IPS-18c (cell line): ENCODE measurements at regions not wholly inside any gene's neighbourhood (a gene's known extent, or its start where the extent isn't known, plus 50 kb on each side); places are given as distances from the start of the nearest gene placed in this dataset.
"Not testable (repeated sequence)": the region's sequence is repeated elsewhere in the genome, so short reads cannot be mapped to it uniquely, and the experiment has no call there.

Experiments used
- H3K4me3 ChIP-seq: 2 replicates; pipeline ENCODE4 v1.7.0; 2013; ENCODE audit warnings: low read depth, mild to moderate bottlenecking, low read length, moderate library complexity; ENCODE audit not compliant: insufficient read depth
- H3K9me3 ChIP-seq: one replicate; pipeline ENCODE4 v1.6.1; 2013; ENCODE audit warnings: mild to moderate bottlenecking, low read length, moderate library complexity; ENCODE audit not compliant: control insufficient read depth, insufficient read depth

DNA sequence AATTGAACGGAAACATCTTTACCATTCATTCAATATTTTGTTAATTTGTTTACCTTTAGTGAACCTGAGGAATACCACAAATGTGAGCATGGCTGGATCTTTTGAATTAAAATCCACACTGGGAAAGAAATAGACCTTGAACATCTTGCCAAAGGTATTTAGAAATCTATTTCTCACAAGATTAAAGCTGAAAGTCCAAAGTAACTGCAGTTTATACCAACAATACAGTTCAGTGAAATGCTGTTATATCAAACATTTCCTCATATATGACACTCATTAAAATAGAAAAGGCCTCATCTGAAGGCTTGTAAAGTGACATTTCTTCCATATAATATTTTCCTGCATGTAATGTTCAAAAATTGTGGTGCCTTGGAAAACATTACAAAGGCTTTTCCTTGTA is 166.5 kb upstream of the HAND2 start:
- H3K9me3 ChIP-seq, result no peaks in the 10 kb centered on the region
- H3K4me3 ChIP-seq, result no peak overlapping the region

DNA sequence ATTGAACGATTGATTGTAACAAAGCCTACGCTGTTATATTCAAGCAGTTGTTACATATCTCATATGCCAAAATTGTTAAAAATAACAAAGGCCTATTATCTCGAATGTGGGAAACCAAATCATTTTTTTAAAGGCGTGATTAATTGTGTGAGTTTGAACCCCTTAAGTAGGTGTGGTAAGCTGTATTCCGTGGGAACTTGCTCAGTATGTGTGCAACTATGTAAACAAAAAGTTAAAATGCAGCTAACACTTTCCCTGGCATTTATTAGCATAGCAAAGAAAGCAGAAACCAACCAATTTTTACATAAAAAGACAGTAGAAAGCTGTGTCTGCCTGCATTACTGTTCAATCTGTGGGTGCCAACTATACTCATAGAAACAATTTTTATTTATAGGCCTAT is 166.0 kb upstream of the HAND2 start:
- Histone ChIP-seq H3K4me3 (no peak overlapping the region), H3K9me3 (no peaks in the 10 kb centered on the region)

DNA sequence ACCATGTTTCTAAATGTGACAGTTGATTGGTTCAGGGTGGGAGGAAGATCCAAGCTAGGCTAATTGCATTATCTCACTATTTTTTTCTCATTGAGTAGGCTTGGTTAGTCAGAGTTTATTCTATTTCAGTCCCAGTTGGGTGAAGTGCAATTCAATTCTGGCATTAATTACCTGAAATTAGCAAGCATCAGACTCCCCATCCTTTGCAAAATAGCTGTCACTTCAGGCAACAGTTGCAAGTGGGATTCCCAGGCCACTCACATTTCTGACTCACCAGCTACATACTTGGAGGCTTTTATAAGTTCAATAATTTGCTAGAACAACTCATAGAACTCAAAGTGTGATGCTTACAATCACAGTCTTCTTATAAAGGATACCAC is 155.8 kb upstream of the HAND2 start:
- Histone ChIP-seq H3K4me3 (no peak overlapping the region), H3K9me3 (no peaks in the 10 kb centered on the region)

DNA sequence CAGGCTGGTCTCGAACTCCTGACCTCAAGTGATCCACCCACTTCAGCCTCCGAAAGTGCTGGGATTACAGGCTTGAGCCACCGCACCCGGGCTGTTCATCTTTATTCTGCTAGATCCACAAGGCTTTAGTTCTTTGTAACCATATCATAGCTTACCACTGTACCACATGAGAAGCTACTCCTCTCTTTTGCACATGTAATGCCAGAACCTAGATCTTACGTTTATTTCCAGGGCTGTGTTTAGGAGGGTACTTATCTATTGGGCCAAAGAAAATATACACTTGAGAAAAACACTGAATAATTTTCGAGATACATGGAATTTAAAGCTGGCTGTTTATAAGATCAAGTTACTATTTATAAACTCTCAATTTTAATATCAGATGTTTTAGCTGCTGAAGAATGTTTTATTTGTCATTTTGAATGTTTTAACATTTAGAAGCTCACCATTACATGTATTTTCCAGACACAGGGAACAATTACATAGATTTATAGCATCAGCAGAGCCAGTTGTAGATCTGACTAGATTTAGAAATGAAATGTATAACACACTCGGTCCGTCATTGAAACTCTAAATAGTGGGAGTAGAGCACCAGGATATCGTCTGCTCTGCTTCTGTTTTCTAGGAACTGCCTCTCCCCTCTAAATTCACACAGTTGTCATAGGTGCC is 155.3 kb upstream of the HAND2 start:
- H3K4me3 ChIP-seq, result no peak overlapping the region
- no peaks in the 10 kb centered on the region for H3K9me3 ChIP-seq

DNA sequence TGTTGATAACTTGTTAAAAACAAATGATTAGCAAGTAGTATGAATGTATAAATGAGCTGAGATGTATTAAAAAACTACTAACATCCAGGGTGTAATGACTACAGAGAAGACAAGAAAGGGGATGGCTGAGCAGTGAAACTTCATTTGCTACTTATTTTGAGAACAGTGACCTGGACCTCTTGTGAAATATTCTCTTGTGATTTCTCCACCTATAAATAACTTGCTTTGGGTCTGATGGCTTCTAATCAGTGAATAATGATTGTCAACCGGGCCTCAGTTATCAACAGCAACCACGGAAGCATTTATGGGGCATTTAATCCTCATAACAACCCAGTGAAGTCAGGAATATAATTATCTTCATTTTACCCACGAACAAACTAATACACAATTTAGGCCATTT is 154.2 kb upstream of the HAND2 start:
- no peaks in the 10 kb centered on the region for H3K9me3 ChIP-seq
- no peak overlapping the region for H3K4me3 ChIP-seq

DNA sequence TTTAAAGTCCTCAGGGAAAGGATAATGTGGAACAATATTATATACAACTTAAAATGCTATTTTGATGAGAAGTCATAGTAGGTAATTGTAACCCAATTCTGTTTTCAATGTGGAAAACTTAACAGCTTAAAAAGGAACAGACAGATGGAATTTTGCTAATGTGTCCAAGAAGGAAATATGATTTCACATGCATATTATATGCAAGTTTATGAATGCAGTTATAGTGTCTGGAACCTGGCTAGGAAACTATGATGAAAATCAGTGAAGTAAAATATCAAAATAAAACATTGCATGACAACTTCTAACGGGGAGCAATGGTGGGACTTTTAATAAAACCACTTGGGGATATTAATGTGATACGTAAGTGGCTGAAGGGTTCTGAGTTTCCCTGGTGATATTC is 152.6 kb upstream of the HAND2 start:
- Histone ChIP-seq H3K9me3 (no peaks in the 10 kb centered on the region), H3K4me3 (no peak overlapping the region)

DNA sequence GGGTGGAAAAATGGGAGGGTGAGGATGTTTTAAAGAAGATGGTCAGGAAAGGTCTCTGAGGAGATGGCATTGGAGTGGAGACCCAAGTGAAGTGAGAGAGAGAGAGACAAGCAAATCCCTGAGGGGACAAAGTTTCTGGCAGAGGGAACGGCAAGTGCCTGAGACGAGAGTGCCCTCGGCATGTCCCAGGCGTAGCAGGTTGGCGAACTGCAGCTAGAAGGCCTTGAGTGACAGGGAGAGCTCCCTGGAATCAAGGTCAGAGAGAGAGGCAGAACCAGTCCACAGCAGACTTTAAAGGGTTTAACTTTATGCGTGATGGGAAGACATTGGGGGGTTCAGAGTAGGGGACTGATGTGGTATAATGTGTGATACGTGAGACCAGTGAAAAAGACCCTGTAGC is 150.2 kb upstream of the HAND2 start:
- Histone ChIP-seq H3K4me3 (no peak overlapping the region), H3K9me3 (peaks cover 2% of the 10 kb centered on the region)

DNA sequence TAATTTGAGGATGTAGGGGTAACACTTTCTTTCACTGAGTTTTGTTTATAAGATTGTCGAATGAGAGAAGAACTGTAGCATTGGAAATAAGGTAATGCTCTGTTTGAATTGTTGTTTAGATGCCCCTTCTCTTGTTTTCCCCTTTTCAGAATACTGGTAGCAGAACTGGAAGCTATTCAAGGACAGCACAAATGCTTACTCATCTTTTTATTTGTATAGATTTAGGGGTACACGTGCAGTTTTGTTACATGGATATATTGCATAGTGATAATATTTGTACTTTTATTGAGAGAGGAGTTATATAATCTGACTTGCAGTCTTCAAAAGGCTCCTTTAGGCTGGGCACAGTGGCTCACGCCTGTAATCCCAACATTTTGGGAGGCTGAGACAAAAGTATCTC is 145.4 kb upstream of the HAND2 start:
- H3K4me3 ChIP-seq, result no peak overlapping the region
- peaks cover 2% of the 10 kb centered on the region for H3K9me3 ChIP-seq

DNA sequence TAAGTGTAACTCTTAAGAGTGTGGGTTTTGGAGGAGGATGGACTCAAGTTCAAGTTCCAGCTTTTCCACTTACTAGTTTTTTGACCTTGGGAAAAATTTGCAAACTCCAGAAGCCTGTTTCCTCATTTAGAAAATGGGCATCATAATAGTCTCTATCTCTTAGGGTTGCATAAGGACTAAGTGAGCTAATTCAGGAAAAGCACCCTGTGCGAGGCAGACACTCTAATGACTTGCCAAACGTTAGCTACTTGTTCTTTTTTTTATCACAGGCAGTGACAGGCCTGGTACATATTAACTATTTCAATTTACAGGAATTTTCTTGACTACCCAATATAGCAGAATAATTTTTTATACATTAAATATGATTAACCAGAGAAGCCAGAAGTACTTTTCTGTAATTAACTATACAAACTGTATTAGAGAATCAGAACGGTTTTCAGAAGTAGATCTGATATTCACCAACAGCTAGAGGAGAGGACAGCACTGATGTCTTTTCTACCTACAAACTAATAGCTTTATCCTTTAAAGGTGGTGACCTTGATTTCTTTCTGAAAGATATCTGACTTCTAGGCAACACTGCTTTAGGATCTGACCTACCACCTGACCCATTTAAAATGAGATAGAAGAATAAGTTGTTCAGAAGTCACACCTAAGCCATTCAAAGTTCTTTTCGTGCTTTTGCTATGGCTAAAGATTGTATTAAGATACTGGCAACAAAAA is 139.6 kb upstream of the HAND2 start:
- no peak overlapping the region for H3K4me3 ChIP-seq
- H3K9me3 ChIP-seq, result no peaks in the 10 kb centered on the region

DNA sequence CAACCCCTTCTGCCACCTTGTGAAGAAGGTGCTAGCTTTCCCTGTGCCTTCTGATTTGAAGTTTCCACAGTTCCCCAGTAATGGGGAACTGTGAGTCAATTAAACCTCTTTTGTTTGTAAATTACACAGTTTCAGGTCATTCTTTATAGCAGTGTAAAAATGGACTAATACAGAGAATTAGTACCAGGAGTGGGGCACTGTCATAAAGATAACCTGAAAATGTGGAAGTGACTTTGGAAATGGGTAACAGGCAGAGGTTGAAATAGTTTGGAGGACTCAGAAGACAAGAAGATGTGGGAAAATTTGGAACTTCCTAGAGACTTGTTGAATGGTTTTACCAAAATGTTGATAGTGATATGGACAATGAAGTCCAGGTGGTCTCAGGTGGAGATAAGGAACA is 131.0 kb upstream of the HAND2 start:
- no peaks in the 10 kb centered on the region for H3K9me3 ChIP-seq
- no peak overlapping the region for H3K4me3 ChIP-seq

DNA sequence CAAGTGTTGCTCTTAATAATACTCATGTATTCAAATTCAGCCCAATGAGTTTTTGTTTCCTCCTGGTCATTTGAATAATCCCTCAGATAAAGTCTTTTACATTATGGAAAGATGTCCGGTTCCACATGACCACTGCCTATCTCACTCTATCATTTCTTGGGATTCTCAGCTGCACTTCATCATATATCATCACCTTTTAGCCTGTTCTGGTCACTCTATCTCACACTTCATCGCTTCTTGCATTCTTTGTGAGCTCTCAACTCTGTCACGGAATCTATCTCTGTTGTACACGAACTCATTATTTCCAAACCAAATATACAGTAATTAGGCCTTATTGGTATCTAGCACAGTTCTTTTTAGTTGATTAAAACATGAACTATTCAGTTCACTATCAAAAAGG is 126.9 kb upstream of the HAND2 start:
- Histone ChIP-seq H3K4me3 (no peak overlapping the region), H3K9me3 (no peaks in the 10 kb centered on the region)

DNA sequence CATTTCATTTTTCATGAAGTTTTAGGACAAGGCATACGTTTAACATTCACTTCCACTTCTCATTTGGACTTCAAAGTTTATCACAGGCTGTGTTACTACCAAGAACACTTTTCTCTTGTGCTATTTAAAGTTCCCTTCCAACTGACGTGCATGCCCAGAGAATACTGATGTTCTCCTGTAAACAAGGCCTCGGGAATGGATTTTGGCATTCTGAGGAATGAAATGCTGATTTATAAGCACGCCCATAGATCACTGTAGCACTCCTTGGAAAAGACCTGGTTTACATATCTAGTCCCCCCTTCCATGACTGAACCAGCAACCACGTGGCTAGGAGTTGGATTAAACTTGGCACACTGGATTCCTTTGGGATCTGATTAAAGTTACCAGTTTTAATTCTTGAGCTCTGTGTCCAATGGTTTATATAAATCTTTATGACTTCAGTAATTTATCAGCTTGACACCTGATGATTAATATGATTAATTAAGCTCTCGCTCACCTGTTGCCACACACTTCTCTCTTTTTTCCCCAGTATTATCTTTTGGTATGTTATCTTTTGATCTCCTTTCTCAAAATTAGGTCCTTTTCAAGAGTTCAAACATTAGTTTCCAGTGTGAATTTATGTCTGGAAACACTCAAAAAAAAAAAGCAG is 122.4 kb upstream of the HAND2 start:
- Histone ChIP-seq H3K9me3 (no peaks in the 10 kb centered on the region), H3K4me3 (no peak overlapping the region)

DNA sequence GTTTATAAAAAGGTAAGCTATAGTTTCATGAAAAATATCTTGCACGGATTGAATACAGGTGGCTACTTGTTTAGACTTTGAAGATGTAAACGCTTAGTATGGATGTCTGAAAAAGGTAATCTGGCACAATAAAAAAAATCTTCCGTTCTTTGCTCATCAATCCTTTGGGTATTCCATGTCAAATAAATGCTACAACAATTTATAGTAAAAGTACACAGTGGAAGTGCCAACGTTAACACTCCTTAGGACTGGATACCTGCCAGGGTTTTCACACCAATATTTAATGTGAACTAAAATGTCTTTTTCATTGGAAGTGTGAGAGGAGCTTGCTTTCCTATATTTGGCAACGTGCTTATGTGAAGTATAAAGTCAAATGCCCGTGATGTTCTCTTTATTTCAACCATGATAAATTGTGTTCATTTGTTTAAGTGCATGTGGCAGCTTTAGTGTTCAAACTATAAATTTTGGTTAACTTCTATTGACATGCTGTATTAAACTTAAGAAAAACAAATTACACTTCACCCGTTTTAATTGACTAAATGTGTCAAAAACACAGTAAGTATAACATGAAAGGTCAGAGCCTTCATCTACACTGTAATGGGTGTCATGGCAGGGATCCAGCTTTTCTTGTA is 121.7 kb upstream of the HAND2 start:
- H3K9me3 ChIP-seq, result no peaks in the 10 kb centered on the region

DNA sequence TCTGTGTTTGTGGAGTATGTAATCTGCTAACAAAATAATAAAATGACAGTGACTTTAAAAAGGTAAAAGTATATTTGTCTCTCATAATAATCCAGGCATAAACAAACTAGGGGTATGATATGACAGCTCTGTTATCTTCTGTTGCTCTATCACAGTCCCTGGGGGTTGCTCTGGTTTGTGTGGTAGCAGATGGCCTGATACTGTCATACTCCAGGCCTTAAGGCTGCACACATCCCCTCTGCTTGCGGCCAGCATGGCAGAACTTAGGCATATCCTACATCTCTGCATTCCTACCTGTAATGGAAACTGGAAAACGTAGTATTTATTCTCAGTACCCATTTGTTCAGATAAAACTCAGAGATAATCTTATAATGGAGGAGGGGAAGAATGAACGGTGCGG is 117.9 kb upstream of the HAND2 start:
- Histone ChIP-seq H3K4me3 (no peak overlapping the region), H3K9me3 (no peaks in the 10 kb centered on the region)

More for the DNA sequence above, 121.7 kb upstream of the HAND2 start:
- H3K4me3 ChIP-seq, result no peak overlapping the region

DNA sequence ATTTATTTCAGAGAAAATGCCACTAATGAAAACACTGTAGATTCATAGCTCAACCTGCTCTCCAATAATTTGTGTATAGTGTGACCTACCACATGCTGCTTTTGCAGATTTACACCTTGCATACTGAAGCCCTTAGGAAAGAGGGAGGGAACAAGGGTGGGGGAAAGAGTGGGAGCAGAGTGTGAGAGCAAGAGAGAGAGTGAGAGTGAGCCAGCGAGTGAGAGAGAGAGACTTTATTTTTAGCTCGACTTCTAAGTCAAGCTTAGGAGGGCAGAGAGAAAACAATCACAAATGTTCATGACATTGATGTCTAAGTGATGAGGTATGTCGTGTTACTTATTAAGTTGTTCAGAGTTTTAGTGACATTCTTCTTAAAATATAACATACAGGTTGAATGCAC is 112.5 kb upstream of the HAND2 start:
- H3K9me3 ChIP-seq, result no peaks in the 10 kb centered on the region
- no peak overlapping the region for H3K4me3 ChIP-seq

DNA sequence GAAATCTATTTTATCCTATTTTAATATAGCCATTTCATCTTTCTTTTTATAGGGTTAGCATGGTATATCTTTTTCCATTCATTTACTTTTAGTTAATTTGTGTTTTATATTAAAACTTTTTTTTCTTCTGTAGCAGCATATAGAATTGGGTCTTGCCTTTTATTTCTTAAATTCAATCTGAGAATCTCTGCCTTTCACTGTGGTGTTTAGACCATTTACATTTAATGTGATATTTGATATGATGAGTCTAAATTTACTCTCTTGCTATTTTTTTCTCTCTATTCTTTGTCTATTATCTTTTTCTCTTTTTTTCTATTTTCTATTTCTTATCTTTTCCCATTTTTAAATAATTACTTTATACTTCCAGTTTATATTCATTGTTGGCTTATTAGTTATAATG is 105.4 kb upstream of the HAND2 start:
- no peaks in the 10 kb centered on the region for H3K9me3 ChIP-seq
- no peak overlapping the region for H3K4me3 ChIP-seq

DNA sequence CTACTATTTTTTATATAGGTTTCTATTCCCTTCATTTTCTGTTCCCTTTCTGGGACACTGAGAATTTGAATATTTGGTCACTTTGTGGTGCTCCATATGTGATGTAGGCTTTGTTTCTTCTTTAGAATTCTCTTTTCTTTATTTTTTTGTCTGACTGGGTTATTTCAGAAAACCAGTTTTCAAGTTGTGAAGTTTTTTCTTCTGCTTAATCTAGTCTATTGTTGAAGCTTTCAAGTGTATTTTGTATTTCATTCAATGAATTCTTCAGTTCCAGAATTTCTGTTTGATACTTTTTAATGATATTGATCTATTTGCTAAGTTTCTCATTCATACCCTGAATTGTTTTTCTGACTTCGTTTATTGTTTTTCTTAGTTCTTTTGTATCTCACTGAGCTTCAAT is 96.2 kb upstream of the HAND2 start:
- no peak overlapping the region for H3K4me3 ChIP-seq
- peaks cover 4% of the 10 kb centered on the region for H3K9me3 ChIP-seq

DNA sequence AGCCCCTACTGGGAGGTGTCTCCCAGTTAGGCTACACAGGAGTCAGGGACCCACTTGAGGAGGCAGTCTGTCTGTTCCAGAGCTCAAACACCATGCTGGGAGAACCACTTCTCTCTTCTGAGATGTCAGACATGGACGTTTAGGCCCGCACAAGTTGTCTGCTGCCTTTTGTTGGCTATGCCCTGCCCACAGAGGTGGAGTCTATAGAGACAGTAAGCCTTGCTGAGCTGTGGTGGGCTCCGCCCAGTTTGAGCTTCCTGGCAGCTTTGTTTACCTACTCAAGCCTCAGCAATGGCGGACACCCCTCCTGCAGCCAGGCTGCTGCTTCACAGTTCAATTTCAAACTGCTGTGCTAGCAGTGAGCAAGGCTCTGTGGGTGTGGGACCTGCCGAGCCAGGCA is 88.6 kb upstream of the HAND2 start:
- H3K9me3 ChIP-seq, H3K4me3 ChIP-seq: not testable (repeated sequence)
